ENCODE measurements at regions not wholly inside any gene's neighbourhood (a gene's known extent, or its start where the extent isn't known, plus 50 kb on each side); places are given as distances from the start of the nearest gene placed in this dataset.

GRCh38 chr14:86646125-86646524, 1116.2 kb downstream of the FLRT2 start:
- TF ChIP-seq CTCF (IDR thresholded peaks at IDR 0.05; ENCODE audit: low read depth, low read length, poor library complexity, severe bottlenecking) (no peak), EZH2phosphoT487 (IDR thresholded peaks at IDR 0.05; ENCODE audit: borderline replicate concordance, low read length) (no peak)
